Brain microvascular endothelial cell (primary cell): ENCODE measurements at regions not wholly inside any gene's neighbourhood (a gene's known extent, or its start where the extent isn't known, plus 50 kb on each side); places are given as distances from the start of the nearest gene placed in this dataset.
A peak's percentile ranks its signal among the peaks of the same experiment; 100 is the strongest.

Experiments
- DNase-seq: peaks from one replicate; pipeline ENCODE4 v3.0.0-alpha.2; 2020
- H3K27ac ChIP-seq: fragments of 250-450 bp; sonication (Bioruptor Pico); 2 replicates; pipeline ENCODE4 v1.5.1; 2020; ENCODE audit warnings: mild to moderate bottlenecking, moderate library complexity
- H3K27me3 ChIP-seq: fragments of 250-450 bp; sonication (Bioruptor Pico); replicated peaks from 2 replicates; pipeline ENCODE4 v1.5.1; 2020; ENCODE audit warnings: mild to moderate bottlenecking
- H3K36me3 ChIP-seq: fragments of 250-450 bp; sonication (Bioruptor Pico); replicated peaks from 2 replicates; pipeline ENCODE4 v1.5.1; 2020; ENCODE audit warnings: mild to moderate bottlenecking
- H3K4me3 ChIP-seq: 2 replicates; pipeline ENCODE4 v1.5.1; 2011; ENCODE audit warnings: low read depth, mild to moderate bottlenecking, control low read depth, low read length, moderate library complexity
- CTCF ChIP-seq: IDR thresholded peaks from 2 replicates; pipeline ENCODE4 v1.5.1; 2011; ENCODE audit warnings: low read depth, mild to moderate bottlenecking, moderate library complexity, low read length, control low read depth, inconsistent platforms; ENCODE audit errors: missing control alignments
- in situ Hi-C: cut with HindIII; loops from 2 replicates; pipeline ENCODE4 v1.10.0; 2017; ENCODE audit warnings: low sequenced_read_pairs, low pct_ligation_motif_present

- TF ChIP-seq CTCF: no peak
- in situ Hi-C loops: no loop called here
- no peak for DNase-seq
- H3K27ac ChIP-seq: no peak overlapping the region
- no peaks in the 10 kb centered on the region for H3K36me3 ChIP-seq
- H3K4me3 ChIP-seq: no peak overlapping the region
- H3K27me3 ChIP-seq: no peaks in the 10 kb centered on the region
These were observed 576.5 kb downstream of the TLE1 start for GRCh38 chr9:81112627-81113452.

- TF ChIP-seq CTCF: no peak
- no peak for DNase-seq
- H3K27ac ChIP-seq: no peak overlapping the region
- in situ Hi-C loops: no loop called here
- no peaks in the 10 kb centered on the region for H3K36me3 ChIP-seq
- H3K27me3 ChIP-seq: no peaks in the 10 kb centered on the region
- H3K4me3 ChIP-seq: no peak overlapping the region
These were observed 580.5 kb downstream of the TLE1 start for GRCh38 chr9:81108821-81109220.

- Histone ChIP-seq H3K27ac (no peak overlapping the region), H3K27me3 (no peaks in the 10 kb centered on the region), H3K36me3 (no peaks in the 10 kb centered on the region), H3K4me3 (no peak overlapping the region)
- in situ Hi-C loops: no loop called here
- no peak for TF ChIP-seq CTCF
- no peak for DNase-seq
These were observed 581.0 kb downstream of the TLE1 start for GRCh38 chr9:81108391-81108790.

- no peaks in the 10 kb centered on the region for H3K27me3 ChIP-seq
- in situ Hi-C loops: no loop called here
- H3K4me3 ChIP-seq: no peak overlapping the region
- no peak overlapping the region for H3K27ac ChIP-seq
- peak; percentile 62 for TF ChIP-seq CTCF
- DNase-seq: no peak
- H3K36me3 ChIP-seq: no peaks in the 10 kb centered on the region
These were observed 585.5 kb downstream of the TLE1 start for GRCh38 chr9:81103597-81104471.

GRCh38 chr9:81097131-81097847, 592.1 kb downstream of the TLE1 start:
- in situ Hi-C loops: no loop called here
- no peak for TF ChIP-seq CTCF
- Histone ChIP-seq H3K36me3 (no peaks in the 10 kb centered on the region), H3K27me3 (no peaks in the 10 kb centered on the region), H3K4me3 (no peak overlapping the region), H3K27ac (no peak overlapping the region)
- no peak for DNase-seq
